Left cardiac atrium (tissue), 4 donors: ENCODE measurements at regions not wholly inside any gene's neighbourhood (a gene's known extent, or its start where the extent isn't known, plus 50 kb on each side); places are given as distances from the start of the nearest gene placed in this dataset.

Experiments used
- ATAC-seq, 2 donors: fragments of 200-7000 bp; cut with Tn5 transposase; one replicate each; pipeline ENCODE4 v1.9.1; 2020; ENCODE audit warnings: mild to moderate bottlenecking in 2 of 2, moderate library complexity in 2 of 2
- DNase-seq: peaks from one replicate; pipeline ENCODE4 v3.0.0-alpha.2; 2020
- intact Hi-C, 2 donors: fragments of 100-400 bp; cut with DNase I; formaldehyde crosslinking; loops; one replicate each; pipeline versions ENCODE4 v1.14.1 to v1.15.1; 2022 to 2023
- donor health status: DM: no; HTN: yes; CAD: no.
- donor health status: DM: no; HTN: yes; CAD: no; lungs with severe emphysema.
- donor health status: DM: yes; HTN: yes; CAD: no.
- donor health status: Dilated cardiomyopathy.

DNA sequence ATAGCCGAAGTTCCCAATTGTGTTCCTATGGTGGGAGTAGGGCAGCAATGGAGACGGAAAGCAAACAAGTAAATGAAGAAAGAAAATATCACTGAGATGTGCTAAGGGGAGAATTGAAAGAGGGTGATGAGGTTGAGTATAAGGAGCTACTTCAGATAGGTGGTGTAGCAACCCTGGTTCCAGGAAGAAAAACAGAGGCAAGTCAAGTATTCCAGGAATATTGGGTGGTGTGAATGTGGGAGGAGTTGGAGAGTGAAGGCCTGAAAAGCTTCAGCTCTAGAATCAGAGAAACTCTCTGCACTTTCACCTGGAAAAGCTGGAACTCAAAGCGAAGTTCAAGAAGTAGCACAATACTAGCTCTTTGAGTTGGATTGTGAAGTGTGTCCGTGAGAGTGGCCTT lies 342.1 kb downstream of the TLE4 start:
- intact Hi-C loops, result no loop called here
- ATAC-seq (no peak), DNase-seq (no peak)

DNA sequence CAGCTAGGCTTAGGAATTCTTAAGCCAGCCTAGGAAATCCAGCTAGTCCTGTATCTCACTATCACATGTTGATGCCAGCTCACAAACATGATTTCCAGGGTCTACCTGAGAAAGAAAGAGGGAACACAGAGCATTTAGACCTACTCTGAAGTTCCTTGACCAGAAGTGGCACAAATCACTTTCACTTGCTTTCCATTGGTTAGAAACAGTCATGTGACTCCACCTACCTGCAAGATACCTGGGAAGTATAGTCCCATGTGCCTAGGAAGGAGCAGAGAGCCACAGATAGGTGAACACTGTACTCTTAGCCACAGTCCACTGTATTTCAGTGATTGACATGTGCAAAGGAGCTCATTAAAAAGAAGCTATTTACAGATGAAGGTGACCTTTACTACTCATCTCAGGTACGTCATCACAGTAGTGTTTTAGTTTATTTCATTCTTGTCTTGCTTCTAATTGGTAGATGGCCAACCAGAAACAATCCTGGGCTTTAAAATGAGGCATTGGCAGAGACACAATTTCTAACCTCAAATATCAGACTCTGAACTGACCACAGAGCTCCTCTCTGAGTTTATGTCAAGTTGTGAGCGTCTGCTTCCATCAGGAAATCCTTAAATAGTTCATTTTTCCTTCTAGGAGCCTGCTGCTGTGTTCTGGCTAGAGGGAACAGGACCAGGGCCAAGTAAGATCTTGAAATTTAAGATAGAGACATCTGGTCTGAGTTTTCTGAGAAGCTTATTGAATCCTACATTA lies 340.7 kb downstream of the TLE4 start:
- ATAC-seq (no peak), DNase-seq (no peak)
- intact Hi-C loops, result no loop called here

DNA sequence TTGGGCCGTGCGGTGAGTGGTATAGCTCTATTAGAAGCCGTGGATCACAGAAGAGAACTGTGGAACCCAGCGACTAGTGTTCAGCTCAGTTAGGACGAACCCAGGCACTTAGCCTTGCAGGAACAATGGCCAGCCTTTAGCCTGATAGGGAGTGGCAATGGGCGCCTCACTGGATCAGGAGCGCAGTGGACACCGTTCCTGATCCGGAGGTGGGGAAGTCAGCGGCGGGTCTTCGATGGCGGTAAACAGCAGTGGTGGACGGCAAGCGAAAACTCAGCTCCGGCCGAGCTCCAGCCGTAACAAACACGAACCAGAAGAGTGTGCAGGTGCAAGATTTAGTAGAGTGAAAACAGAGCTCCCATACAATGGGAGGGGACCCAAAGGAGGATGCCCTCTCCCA lies 340.0 kb downstream of the TLE4 start:
- no peak for ATAC-seq
- intact Hi-C loops, result no loop called here
- DNase-seq, result no peak

GRCh38 chr9:79902825-79903600 lies 331.2 kb downstream of the TLE4 start:
- ATAC-seq, result no peak
- intact Hi-C loops, result no loop called here

GRCh38 chr9:79900754-79901153 lies 329.0 kb downstream of the TLE4 start:
- DNase-seq (no peak), ATAC-seq (no peak)
- intact Hi-C loops, result no loop called here

More at GRCh38 chr9:79902825-79903600, 331.2 kb downstream of the TLE4 start:
- DNase-seq, result no peak

DNA sequence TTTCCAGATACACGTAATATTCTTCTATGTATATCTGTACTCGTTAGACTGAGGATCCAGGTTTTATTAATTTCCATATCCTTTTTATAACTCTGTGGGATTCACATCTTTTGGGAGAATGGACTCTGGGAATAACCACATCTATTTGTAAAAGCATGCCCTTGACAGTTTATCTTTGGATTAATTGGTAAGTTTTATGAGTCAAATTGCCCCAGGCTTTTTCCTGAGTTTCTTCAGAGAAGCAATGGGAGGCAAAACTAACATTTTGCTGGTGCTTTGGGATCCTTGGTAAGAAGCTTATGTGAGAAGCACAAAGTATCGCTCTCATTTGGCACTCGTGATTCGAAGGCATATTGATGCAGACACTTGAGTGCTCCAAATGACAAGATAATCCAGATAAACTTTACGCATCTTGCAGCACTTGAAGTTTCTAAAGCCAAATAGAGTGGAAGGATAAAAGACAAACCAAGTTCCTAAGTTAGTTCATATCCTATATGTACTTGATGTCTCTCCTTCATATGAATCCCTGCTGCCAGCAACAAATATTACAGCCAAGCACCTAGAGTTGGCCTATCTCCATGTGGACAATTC lies 324.7 kb downstream of the TLE4 start:
- intact Hi-C loops, result no loop called here
- no peak for ATAC-seq
- no peak for DNase-seq

DNA sequence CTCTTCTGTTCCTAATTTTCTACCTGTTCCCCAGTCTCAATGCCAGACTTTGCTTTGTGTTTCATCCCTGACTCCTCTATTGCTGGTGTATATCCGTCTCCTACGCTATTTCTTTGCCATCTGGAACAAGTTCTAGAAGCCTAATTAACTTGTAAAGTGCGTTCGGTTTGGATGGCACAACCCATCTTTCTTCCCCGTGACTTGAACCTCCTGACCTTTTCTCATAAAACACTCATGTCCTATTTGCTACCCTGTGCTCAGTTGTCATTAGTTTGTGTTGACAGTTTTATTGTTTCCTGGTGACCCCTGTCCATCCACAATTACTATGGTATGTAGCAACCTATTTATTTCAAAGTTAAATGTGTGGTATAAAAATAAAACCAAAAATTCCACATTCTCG lies 323.5 kb downstream of the TLE4 start:
- DNase-seq (no peak), ATAC-seq (no peak)
- intact Hi-C loops, result no loop called here

DNA sequence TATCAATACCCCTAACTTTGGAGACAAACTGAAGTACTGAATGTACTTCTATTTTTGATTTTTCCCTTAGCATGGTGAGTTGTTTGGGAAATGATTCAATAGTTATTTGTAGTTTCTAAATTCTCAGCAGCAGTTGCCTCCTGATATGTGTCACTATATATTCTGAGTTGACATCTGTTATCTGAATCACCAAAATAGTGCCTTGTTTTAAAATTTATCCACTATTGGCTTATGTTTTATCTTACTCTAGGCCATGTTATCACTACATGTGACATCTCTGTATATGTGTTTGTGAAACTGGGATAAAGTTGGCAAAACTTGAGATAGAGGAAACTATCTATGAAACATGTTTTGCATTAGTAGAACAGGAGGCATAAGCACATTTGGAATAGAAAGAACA lies 317.6 kb downstream of the TLE4 start:
- intact Hi-C loops, result no loop called here
- ATAC-seq, result no peak
- DNase-seq, result no peak

- no peak for DNase-seq
- intact Hi-C loops, result no loop called here
- ATAC-seq, result no peak
Measured at GRCh38 chr9:79885093-79885857, 313.5 kb downstream of the TLE4 start.

DNA sequence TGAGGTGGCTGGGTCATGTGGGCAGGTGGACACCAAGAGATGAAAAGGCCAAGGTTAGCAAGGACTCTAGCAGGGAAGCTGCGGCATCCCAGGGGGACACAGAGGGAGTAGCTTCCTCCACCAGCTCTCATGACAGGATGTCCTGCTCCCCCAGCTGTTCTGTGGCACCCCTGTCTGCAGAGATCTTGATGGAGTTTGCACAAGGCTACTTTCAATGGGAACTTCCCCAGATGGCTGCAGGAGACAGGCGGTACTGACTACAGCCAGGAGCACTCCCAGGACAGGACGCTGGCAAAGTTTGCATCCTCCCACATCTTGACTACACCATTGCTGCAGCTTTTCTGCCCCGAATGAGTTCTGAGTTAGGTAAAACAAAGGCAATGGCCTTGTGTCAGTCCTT lies 312.8 kb downstream of the TLE4 start:
- no peak for DNase-seq
- peak in 1 of 2 donors; percentile 21 for ATAC-seq
- intact Hi-C loops, result no loop called here

DNA sequence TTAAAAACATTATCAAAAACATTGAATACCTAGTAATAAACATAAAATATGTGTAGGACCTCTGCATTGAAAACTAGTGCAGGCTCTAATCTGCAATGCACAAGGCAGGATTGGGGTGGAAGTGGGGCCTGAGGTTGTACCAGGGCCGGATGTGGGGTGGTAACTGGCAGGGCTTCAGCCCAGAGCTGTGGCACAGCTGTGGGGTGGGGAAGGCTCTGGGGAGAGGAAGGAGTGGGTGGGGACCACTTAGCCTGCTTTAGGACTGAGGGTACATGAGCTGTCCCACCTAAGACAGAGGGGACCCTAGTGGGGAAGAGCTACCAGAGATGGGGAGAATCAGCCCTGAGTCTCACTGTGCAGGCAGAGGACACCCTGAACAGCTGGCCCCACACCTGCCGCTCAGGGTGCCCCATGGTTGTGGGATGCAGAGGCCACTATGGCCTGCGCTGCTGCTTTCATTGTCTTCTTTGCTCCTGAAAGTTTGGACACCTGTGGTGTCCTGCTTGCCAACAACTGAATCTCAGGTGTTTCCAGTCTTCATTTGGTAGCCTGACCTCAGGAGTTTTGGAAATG lies 311.4 kb downstream of the TLE4 start:
- DNase-seq, result no peak
- peak in 1 of 2 donors; percentile 47 for ATAC-seq
- intact Hi-C loops, result no loop called here

- intact Hi-C loops, result no loop called here
- DNase-seq (no peak), ATAC-seq (no peak)
Measured at GRCh38 chr9:79880626-79881025, 308.9 kb downstream of the TLE4 start.

DNA sequence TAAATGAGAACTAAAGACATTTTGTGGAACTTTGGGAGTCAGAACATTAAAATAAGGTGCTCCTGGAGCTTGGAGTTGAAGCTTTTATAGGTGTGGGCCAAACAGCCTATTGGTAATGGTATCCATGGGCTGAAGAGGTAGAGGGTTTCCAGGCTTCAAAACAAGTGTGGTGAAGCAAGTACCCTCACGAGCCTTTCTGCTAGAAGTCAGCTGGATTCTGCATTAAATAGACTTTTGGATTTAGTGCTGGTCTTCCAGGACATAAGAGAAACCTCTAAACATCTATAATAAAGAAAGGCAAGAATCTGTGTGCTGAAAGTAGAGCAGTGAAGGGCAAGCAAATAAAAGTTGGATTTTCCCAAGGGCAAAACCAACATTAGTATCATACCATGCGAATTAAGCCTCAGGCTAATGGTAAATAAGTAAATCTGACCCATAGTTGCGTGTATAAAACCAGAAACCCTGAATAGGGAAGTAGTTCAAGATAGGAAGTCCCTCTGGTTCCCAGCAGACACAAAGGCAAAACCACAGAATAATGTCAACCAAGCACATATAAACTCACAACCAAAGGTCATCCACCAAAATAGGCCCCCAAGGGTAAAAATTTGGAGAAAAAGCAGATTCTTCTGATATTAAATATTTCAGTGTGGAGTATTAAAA lies 306.3 kb downstream of the TLE4 start:
- intact Hi-C loops, result no loop called here
- no peak for DNase-seq
- ATAC-seq, result no peak

- ATAC-seq (peak in 1 of 2 donors; percentile 77), DNase-seq (no peak)
- intact Hi-C loops, result no loop called here
Measured at GRCh38 chr9:79868567-79869189, 296.9 kb downstream of the TLE4 start.

- intact Hi-C loops, result no loop called here
- no peak for DNase-seq
Measured at GRCh38 chr9:79862921-79863890, 291.4 kb downstream of the TLE4 start.

DNA sequence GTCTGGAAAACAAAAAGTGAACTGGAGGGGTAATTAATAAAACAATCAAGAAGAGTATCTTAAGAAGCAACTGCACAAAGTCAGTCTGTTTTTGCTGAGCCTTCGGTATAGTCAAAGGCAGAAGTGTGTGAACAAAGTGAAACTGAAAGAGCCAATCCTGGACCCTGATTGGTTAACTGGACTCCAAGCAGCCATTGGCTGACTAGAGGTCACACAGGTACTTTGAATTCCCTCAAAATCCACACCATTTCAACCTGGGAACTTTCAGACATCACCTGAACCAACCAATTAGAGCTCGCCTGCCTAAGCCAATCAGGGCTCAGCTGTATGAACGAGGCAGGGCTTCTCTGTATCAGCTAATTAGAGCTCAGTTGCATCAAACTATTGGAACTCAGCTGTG lies 286.7 kb downstream of the TLE4 start:
- peak in 1 of 2 donors; percentile 34 for ATAC-seq
- intact Hi-C loops, result no loop called here
- no peak for DNase-seq

More at GRCh38 chr9:79862921-79863890, 291.4 kb downstream of the TLE4 start:
- ATAC-seq, result no peak

DNA sequence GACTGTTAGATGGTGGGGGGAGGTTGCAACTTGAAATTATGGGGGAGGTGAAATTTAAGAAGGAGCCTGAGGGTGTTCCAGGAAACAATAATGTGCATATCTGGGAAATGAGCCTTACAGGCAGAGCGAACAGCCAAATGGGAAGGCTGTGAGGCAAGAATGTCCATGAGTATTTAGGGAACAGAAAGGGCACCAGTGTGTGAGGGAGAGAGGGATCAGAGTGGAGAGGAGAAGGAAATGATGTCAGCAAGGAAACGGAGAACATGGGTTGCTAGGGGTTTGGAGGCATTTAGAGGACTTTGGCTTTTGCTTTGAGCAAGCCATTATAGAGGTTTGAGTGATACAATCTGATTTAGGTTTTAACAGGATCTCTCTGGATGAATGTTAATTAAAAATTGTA lies 285.4 kb downstream of the TLE4 start:
- intact Hi-C loops, result no loop called here
- no peak for DNase-seq

More for the DNA sequence above, 285.4 kb downstream of the TLE4 start:
- peak in 1 of 2 donors; percentile 36 for ATAC-seq
